UCSD-AML1 (cell line): ENCODE measurements at regions not wholly inside any gene's neighbourhood (a gene's known extent, or its start where the extent isn't known, plus 50 kb on each side); places are given as distances from the start of the nearest gene placed in this dataset.
"Not testable (repeated sequence)": the region's sequence is repeated elsewhere in the genome, so short reads cannot be mapped to it uniquely, and the experiment has no call there.

ENCODE experiments used
- DNase-seq: peaks from one replicate; lab custom pipeline; 2025; ENCODE audit not compliant: unreplicated experiment; lab: John Stamatoyannopoulos, UW

- no peak for DNase-seq
Observed at GRCh38 chr21:28877318-28877884, 115.3 kb downstream of the LTN1 start.

GRCh38 chr21:28875078-28875477, 117.6 kb downstream of the LTN1 start:
- DNase-seq, result no peak

- DNase-seq, result no peak
Observed at GRCh38 chr21:28872218-28872617, 120.5 kb downstream of the LTN1 start.

GRCh38 chr21:28871388-28872010, 121.2 kb downstream of the LTN1 start:
- DNase-seq, result no peak

GRCh38 chr21:28867401-28867800, 125.3 kb downstream of the LTN1 start:
- no peak for DNase-seq

GRCh38 chr21:28865488-28866186, 127.0 kb downstream of the LTN1 start:
- DNase-seq, result no peak

- no peak for DNase-seq
Observed at GRCh38 chr21:28858424-28858823, 134.3 kb downstream of the LTN1 start.

- no peak for DNase-seq
Observed at GRCh38 chr21:28857752-28858151, 134.9 kb downstream of the LTN1 start.

- DNase-seq, result no peak
Observed at GRCh38 chr21:28856588-28857250, 136.0 kb downstream of the LTN1 start.

GRCh38 chr21:28852706-28853105, 140.0 kb downstream of the LTN1 start:
- no peak for DNase-seq

- DNase-seq, result no peak
Observed at GRCh38 chr21:28851645-28852044, 141.0 kb downstream of the LTN1 start.

DNA sequence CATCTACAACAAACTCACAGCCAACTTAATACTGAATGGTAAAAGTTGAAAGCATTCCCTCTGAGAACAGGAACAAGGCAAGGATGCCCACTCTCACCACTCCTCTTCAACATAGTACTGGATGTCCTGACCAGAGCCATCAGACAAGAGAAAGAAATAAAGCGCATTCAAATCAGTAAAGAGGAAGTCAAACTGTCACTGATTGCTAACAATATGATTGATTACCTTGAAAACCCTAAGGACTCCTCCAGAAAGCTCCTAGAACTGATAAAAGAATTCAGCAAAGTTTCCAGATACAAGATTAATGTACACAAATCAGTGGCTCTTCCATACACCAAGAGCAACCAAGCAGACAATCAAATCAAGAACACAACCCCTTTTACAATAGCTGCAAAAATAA, 153.4 kb downstream of the LTN1 start:
- DNase-seq, result not testable (repeated sequence)

- not testable (repeated sequence) for DNase-seq
Observed at GRCh38 chr21:28837426-28837825, 155.3 kb downstream of the LTN1 start.

DNA sequence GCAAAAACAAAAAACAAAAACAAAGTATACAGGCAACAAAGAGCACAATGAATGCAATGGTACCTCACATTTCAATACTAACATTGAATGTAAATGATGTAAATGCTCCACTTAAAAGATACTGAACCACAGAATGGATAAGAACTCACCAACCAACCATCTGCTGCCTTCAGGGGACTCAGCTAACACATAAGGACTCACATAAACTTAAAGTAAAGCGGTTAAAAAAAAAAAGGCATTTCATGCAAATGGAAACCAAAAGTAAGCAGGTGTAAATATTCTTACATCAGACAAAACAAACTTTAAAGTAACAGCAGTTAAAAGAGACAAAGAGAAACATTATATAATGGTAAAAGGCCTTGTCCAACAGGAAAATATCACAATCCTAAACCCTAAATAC, 156.1 kb downstream of the LTN1 start:
- not testable (repeated sequence) for DNase-seq

GRCh38 chr21:28834335-28835238, 158.1 kb downstream of the LTN1 start:
- DNase-seq, result no peak

DNA sequence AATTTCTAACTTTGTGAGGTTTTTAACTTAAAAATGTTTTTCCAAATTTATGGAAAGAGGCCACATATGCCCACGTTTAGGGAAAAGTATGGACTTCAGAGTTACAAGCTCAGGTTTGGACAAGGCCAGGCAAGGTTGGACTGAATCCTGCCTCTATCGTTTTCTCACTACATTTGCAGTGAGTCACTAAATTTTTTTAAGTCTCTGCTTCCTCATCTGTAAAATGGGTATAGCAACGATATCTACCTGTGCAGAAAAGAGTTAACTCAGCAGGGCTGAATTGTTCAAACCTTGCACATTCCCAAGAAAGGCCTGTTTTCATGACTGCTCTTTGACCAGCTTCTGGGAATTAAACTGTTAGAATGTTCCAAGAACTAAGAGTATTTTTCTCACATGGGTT, 159.1 kb downstream of the LTN1 start:
- DNase-seq, result no peak

DNA sequence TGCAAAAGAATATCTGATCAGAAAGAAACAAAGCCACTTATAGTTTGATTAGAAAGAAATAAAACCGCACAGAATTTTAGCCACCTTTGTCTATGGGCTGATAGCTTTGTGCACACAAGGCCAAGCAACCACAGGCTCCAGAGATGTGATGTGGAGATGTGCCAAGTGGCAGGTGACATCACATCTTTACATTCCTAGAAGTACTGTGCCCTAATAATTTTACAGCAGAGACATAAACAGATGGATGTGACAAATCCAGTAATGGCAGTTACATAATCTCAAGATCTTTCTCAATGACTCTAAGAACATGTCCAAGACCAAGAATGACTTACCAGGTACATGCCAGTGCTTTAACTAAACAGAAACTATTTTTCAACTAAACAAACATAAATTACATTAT, 159.5 kb downstream of the LTN1 start:
- DNase-seq, result no peak

GRCh38 chr21:28832715-28833061, 160.0 kb downstream of the LTN1 start:
- DNase-seq, result no peak

DNA sequence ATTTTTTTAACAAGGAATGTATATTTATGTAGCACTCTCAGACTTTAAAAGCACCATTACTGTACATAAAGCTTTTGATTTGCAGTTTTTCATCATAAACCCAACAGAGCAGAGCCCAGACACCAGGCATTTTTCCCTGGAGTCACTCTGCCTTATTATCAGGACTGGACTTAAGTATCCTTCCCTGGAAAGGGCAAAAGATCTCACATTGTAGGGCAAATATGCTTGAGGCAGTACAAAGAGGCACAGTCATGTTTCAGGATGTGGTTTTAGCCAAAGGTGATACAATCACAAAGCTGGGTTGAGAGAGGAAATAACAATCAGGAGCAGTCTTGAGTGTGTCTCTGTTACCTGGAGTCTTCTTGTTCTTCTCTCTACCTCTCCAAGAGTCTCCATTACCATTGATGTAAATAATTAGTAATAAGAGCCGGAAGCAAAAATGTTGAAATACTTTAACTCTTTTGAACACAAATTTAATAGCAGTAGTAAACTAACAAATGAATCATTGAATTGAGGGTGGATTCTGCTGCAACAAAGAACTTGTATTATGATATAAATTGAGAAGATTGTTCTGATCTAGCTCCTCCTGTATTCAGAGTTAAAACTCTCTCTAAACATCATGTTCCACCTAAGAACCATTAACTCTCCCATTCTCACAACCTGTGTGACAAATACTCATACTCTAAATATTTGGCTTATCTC, 160.5 kb downstream of the LTN1 start:
- DNase-seq, result no peak

GRCh38 chr21:28828981-28829380, 163.7 kb downstream of the LTN1 start:
- no peak for DNase-seq
